HG03175 (cell line): ENCODE measurements at regions not wholly inside any gene's neighbourhood (a gene's known extent, or its start where the extent isn't known, plus 50 kb on each side); places are given as distances from the start of the nearest gene placed in this dataset.
"Not testable (repeated sequence)": the region's sequence is repeated elsewhere in the genome, so short reads cannot be mapped to it uniquely, and the experiment has no call there.

Experiments
- ATAC-seq: cut with Tn5 transposase; IDR thresholded peaks from one replicate; pipeline ENCODE4 v1.9.1; 2021; ENCODE audit warnings: mild to moderate bottlenecking, moderate library complexity; ENCODE audit not compliant: unreplicated experiment

- no peak for ATAC-seq
Observed at GRCh38 chr16:86334079-86334635, 176.2 kb upstream of the FOXF1 start.

DNA sequence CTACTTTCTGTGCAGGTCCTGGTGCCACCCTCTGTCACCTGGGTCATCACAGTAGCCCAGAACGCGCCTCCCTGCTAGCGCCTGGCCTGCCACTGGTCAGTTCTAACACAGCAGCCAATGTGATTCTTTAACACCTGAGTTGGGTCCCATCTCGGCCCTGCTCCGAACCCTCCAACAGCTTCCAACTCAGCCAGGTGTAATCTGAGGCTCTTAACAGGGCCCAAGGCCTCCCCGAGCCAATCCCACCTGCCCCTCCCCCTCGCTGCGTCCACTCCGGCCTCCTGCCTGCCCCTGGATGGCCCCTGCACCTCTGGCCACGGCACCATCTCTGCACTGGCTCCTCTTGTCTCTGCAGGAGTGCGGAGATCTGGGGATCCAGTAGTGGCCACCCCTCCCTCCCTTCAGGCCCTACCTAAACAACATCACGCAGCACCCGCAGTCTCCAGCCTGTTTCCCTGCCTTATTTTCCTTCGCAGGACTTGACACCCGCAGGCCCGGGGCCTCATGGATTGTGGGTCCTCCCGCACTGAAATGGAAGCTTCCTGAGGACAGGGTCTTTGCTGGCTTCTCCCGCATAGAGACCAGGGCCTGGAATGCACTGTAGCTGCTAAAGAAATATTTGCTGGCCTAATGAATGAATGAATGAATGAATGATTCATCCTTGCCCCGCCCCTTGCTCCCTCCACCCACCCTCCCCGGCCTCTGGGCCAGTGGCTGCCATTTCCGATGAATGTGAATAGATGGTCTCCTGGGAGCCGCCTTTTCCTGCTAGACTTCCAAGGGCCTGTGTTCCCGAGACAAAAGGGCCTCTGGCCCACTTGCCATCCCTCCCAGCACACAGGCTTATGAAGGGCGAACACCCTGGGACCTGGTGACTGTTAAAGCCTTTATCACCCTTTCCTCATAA is 174.8 kb upstream of the FOXF1 start:
- no peak for ATAC-seq

DNA sequence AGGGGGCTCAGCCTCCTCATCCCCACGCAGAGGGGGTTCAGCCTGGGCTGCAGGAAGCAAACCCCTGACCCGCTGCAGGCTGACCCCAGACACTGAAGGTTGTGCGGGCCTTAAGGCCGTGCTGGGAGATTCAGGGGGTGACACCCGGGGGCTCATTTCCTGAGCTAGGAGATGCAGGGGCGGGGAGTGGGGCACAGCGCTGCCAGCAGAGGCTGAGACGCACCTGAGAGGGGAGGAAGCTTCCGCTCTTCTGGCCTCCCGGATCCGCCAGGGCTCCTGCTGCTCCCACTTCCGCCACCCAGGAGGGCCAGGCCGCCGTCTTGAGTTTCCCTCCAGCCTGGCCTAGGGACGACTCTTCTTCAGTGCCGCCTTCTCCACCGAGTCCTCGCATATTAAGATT is 173.2 kb upstream of the FOXF1 start:
- no peak for ATAC-seq

DNA sequence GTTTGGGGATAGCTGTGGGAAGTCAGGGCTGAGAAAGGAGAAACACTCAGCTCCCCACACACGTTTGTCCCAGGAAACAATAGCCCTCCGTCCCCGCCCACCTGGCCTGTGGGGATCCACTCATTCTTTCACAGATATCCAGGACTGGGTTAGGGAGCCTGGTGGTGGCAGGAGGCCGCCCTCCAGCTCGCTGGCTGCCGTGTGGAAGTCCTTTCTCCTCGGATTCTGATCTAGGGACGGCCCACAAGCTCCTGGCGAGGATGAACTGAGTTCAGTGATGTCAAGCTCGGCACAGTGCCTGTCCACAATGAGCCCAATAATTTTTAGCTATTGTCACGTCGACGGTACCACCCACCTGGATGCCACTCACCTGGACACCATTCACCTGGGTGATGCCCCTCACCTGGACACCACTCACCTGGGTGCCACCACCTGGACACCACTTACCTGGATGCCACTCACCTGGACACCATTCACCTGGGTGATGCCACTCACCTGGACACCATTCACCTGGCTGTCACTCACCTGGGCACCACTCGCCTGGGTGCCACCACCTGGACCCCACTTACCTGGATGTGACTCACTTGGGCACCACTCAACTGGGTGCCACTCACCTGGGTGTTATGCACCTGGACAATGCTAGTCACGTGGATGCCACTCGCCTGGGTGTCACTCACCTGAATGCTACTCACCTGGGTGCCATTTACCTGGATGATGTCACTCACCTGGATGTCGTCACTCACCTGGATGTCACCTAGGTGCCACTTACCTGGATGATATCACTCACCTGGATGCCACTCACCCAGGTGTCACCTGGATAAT is 172.5 kb upstream of the FOXF1 start:
- no peak for ATAC-seq

DNA sequence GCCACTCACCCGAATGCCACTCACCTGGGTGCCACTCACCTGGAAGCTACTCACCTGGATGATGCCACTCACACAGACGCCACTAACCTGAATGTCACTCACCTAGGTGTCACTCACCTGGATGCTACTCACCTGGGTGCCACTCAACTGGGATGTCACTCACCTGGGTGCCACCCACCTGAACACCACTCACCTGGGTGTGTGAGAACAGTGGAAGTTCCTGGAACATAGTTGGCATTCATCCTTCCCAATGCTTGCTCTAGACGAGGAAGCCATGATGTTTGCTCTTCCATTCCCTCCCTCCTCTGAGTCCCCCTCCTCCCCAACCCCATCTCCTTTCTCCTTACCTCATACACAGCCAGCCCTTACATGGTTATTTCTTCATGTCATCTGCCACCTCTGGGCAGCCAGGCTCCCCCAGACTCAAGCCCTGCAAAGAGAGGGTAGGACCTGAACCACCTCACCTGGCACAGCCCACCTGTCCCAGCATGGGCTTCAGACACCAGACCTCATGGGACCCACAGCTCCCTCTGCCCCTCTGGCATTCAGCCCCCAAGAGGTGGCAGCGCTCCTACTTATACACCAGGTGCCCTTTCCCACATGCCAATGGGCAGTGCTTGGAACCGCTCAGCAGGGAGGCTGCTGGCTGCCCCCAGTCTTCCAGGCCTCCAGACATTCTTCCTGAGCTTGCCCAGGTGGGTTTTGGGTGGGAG is 171.8 kb upstream of the FOXF1 start:
- ATAC-seq = no peak

DNA sequence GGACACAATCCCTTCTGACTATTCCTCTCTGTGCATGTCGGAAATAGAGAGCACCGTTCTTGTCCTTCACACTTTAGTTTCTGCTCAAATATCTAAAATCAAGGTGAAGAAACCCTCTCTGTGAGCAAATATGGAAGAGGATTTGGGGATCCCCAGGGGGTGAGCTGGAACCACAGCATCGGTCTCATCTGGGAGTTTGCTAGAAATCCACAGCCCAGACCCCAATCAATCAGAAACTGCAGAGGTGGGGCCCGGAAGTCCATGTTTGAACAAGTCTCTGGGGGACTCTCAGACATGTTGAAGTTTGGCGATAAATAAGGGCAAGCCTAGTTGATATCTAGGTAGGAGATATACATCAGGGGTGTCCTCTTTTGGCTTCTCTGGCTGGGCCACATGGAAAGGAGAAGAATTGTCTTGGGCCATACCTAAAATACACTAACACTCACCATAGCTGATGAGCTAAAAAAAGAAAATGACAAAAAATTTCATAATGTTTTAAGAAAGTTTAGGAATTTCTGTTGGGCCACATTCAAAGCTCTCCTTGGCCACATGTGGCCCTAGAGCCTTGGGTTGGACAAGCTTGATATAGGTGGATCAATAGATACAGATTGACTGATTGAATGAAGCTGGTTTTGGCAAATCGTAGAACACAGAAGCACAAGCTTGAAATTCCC is 168.0 kb upstream of the FOXF1 start:
- ATAC-seq = no peak

DNA sequence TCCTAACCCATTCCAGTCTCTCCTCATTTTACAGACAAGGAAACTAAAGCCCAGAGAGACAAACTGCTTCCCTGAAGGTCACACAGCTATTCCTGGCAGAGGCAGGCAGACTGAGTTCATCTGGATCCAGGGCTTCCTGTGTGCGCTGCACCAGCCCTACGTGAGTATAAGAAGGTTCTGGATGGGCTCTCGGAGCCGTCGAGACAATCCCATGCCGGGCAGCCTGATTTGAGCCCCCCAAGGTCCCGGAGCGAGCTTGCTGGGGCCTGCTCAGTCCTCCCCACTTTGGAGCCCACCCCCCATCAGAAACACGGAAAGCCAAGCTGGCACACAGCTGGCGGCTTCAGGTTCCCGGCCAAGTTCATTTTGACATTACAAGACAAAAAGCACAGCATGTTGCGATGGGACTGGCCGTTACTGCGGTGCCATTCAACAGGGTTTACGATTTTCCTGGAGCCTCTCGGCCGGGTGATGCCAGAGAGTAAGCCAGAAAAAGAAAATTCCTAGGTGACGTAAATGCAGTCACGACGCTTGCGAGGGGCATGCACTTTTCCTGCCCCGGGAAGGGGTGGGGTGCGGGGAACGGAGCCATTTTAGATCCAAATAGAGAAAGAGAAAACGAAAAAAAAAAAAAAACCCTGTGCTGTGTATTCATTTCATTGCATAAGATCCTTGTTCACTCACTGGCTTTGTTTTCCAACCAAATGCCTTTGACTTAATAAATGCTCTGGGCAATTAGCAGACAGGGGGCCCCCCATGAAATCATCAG is 167.1 kb upstream of the FOXF1 start:
- ATAC-seq = no peak

GRCh38 chr16:86343796-86344585 is 166.3 kb upstream of the FOXF1 start:
- ATAC-seq = no peak

DNA sequence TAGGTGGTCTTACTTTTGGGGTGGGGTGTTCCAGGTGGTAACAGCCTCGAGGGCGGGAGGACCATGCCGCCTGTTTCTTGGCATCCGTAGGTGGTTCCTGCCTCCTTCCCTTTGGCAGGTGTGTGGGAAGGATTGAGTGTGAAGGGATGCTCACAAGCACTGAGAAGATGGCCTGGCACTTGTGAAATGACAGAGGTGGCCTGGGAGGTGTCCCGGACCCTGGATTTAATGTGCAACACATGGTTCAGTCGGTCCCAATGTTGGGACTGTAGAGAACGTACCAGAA is 165.8 kb upstream of the FOXF1 start:
- ATAC-seq = no peak

- ATAC-seq = no peak
Observed at GRCh38 chr16:86344881-86345280, 165.4 kb upstream of the FOXF1 start.

DNA sequence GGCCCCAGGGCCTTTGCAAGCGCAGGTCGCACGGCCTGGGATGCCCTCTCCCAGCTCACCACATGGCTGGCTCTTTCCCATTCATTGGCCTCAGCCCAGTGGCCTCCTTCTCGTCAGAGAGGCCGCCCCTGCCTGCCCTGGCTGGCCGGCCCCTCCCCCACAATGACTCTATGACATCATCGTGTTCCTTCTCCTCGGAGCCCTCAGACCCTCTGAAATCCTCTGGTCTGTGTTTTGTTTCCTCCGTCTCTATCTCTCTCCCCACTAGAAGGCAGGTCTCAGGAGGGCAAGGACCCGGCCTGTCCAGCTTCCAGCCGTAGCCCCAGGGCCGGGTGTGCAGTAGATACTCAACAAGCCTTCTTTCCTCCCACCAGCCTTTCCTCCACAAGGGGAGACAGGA is 164.8 kb upstream of the FOXF1 start:
- ATAC-seq = no peak

DNA sequence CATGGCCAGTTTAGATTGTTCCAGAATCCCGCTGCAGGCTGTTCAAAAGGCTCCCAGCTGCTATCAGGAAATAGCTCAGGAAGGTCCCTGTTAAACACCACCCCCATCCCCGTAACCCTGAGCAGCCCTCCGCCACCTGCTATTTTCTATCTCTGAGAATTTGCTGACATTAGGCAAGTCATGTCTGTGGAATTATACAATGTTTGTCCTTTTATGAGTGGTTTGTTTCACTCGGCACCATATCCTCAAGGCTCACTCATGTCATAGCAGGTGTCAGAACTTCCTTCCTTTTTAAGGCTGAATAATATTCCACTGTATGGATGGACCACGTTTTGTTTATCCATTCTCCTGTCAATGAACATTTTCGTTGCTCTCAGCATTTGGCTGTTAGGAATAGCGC is 164.3 kb upstream of the FOXF1 start:
- ATAC-seq = no peak

GRCh38 chr16:86347090-86347489 is 163.2 kb upstream of the FOXF1 start:
- ATAC-seq = no peak

- ATAC-seq = no peak
Observed at GRCh38 chr16:86347916-86348555, 162.3 kb upstream of the FOXF1 start.

GRCh38 chr16:86349338-86349900 is 160.9 kb upstream of the FOXF1 start:
- no peak for ATAC-seq

DNA sequence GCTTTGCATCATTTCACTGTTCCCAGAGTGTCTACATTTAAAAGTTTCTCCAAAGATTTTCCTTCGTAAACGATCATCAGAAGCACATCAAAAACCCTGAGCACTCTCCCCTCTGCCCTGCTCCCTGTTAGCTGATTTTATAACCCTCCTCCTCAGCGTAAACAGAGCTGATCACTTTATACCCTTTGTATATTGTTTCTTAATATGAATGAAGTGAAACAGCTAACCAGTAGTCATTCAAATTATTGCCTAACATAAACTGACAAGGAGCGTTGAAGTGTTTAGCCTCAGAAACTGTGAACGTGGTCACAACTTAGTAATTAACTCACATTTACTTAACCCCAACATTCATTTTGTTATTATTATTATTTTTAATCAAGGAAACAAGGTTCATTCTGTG is 160.0 kb upstream of the FOXF1 start:
- ATAC-seq = no peak

GRCh38 chr16:86351041-86351784 is 159.1 kb upstream of the FOXF1 start:
- no peak for ATAC-seq

DNA sequence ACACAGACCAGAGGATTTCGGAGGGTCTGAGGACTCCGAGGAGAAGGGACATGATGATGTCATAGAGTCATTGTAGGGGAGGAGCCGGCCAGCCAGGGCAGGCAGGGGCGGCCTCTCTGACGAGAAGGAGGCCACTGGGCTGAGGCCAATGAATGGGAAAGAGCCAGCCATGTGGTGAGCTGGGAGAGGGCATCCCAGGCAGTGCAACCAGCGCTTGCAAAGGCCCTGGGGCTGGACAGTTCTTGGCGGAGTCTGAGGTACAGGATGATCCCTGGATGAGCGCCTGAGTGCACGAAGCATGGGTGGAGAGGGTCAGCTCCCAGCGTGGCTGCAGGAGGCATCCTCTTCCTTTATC is 158.6 kb upstream of the FOXF1 start:
- not testable (repeated sequence) for ATAC-seq
